ENCODE measurements at regions not wholly inside any gene's neighbourhood (a gene's known extent, or its start where the extent isn't known, plus 50 kb on each side); places are given as distances from the start of the nearest gene placed in this dataset.

GRCh38 chr7:26538216-26538615, 246.6 kb downstream of the SNX10 start:
- no peak overlapping the region for H4K8ac ChIP-seq (ENCODE audit: low read depth in 2 of 2, low read length in 2 of 2)
- no peak for ATAC-seq (ENCODE audit: low read depth)
- dilution Hi-C loops (cut with HindIII; ENCODE audit: low sequenced_read_pairs, unreplicated experiment): no loop called here
- H3K18ac ChIP-seq (ENCODE audit: low read depth, low read length): no peak overlapping the region
- H2AFZ ChIP-seq (replicated peaks; ENCODE audit: low read length, poor library complexity): no peak overlapping the region
- H2BK5ac ChIP-seq (ENCODE audit: low read depth, low read length, poor library complexity, severe bottlenecking): no peak overlapping the region
- intact Hi-C loops (cut with micrococcal nuclease): no loop called here
- 100% methylated on average over 1 of the region's 7 CpGs; no CpG with 5 or more reads in 1 of the 2 experiments for WGBS, 2 experiments (ENCODE audit: extremely low coverage in 2 of 2, insufficient read length in 1 of 2)
- no peak overlapping the region for H2BK120ac ChIP-seq (ENCODE audit: low read depth, low read length)
- in situ Hi-C loops (cut with MboI; ENCODE audit: low sequenced_read_pairs): no loop called here
- no peak overlapping the region for H3K27ac ChIP-seq (ENCODE audit: insufficient read depth, low read length)
- no peaks in the 10 kb centered on the region for H3K79me1 ChIP-seq (ENCODE audit: low read depth in 1 of 2, low read length in 2 of 2)
- H3K9me1 ChIP-seq (ENCODE audit: insufficient read depth, low read length): no peaks in the 10 kb centered on the region
- H3K9ac ChIP-seq (ENCODE audit: low read depth, low read length): no peak overlapping the region
- no peak for DNase-seq
- H2BK15ac ChIP-seq (ENCODE audit: low read depth, low read length): no peak overlapping the region
- H3K4ac ChIP-seq (ENCODE audit: low read depth, low read length): no peak overlapping the region
- H3K14ac ChIP-seq (replicated peaks; ENCODE audit: low read depth, low read length): no peak overlapping the region
- H3K4me2 ChIP-seq (ENCODE audit: low read depth, low read length): no peak overlapping the region
- H3K36me3 ChIP-seq (ENCODE audit: control insufficient read depth, insufficient read depth, low read length): no peaks in the 10 kb centered on the region
- no peak overlapping the region for H2AK5ac ChIP-seq (ENCODE audit: low read depth, low read length)
- H3K9me3 ChIP-seq (ENCODE audit: control insufficient read depth, insufficient read depth, low read length): no peaks in the 10 kb centered on the region
- H3K27me3 ChIP-seq (ENCODE audit: control insufficient read depth, insufficient read depth, low read length): peaks cover 6% of the 10 kb centered on the region
- H4K20me1 ChIP-seq (ENCODE audit: insufficient read depth, low read length): no peaks in the 10 kb centered on the region
- no peak overlapping the region for H4K5ac ChIP-seq (ENCODE audit: low read depth, low read length)
- no peak for TF ChIP-seq MAFK (IDR thresholded peaks at IDR 0.05; ENCODE audit: low read depth, low read length)
- no peak for TF ChIP-seq ELK1 (IDR thresholded peaks at IDR 0.05; ENCODE audit: borderline replicate concordance, low read depth, low read length)
- TF ChIP-seq FOS (IDR thresholded peaks at IDR 0.05; ENCODE audit: low read depth, low read length): no peak
- no peak for TF ChIP-seq POLR2A (IDR thresholded peaks at IDR 0.05; ENCODE audit: low read depth, low read length)
- TF ChIP-seq RFX5 (IDR thresholded peaks at IDR 0.05; ENCODE audit: low read depth, low read length): no peak
- no peak for TF ChIP-seq RCOR1 (IDR thresholded peaks at IDR 0.05; ENCODE audit: insufficient replicate concordance, low read length)
- no peak for TF ChIP-seq CTCF (conservative IDR thresholded peaks at IDR 0.05; ENCODE audit: low read depth, low read length)
- TF ChIP-seq CEBPB (IDR thresholded peaks at IDR 0.05; ENCODE audit: low read depth, low read length): no peak
- TF ChIP-seq RAD21 (IDR thresholded peaks at IDR 0.05; ENCODE audit: low read length): no peak
- no peak for TF ChIP-seq USF2 (IDR thresholded peaks at IDR 0.05; ENCODE audit: low read depth, low read length)
- TF ChIP-seq BHLHE40 (IDR thresholded peaks at IDR 0.05; ENCODE audit: low read depth, low read length): no peak
- no peak for TF ChIP-seq SMC3 (IDR thresholded peaks at IDR 0.05; ENCODE audit: low read depth, low read length)
- no peak for TF ChIP-seq NFE2L2 (IDR thresholded peaks at IDR 0.05; ENCODE audit: low read depth, low read length)
- no peak for TF ChIP-seq MAZ (IDR thresholded peaks at IDR 0.05; ENCODE audit: borderline replicate concordance, low read depth, low read length)
- no peak for TF ChIP-seq CHD1 (IDR thresholded peaks at IDR 0.05; ENCODE audit: low read depth, low read length)
- TF ChIP-seq MXI1 (IDR thresholded peaks at IDR 0.05; ENCODE audit: borderline replicate concordance, low read depth, low read length): no peak
- no peak overlapping the region for H3K4me3 ChIP-seq (ENCODE audit: insufficient read depth, low read depth, low read length)
- no peak overlapping the region for H2AK9ac ChIP-seq (replicated peaks; ENCODE audit: low read depth, low read length, poor library complexity)
- no peaks in the 10 kb centered on the region for H3K4me1 ChIP-seq (ENCODE audit: control insufficient read depth, insufficient read depth, low read length)
- H3K56ac ChIP-seq (ENCODE audit: extremely low read depth, insufficient read depth, low read length): no peak overlapping the region
- CTCF ChIA-PET: no interaction called here
- no peak overlapping the region for H2BK20ac ChIP-seq (ENCODE audit: low read depth, low read length)
- POLR2A ChIA-PET (ENCODE audit: unreplicated experiment): no interaction called here
- no TSS peak for BruUV-seq (replicated peaks)
- H4K91ac ChIP-seq (ENCODE audit: insufficient read depth, low read depth, low read length): no peak overlapping the region
- H3K23ac ChIP-seq (ENCODE audit: low read depth, low read length): no peak overlapping the region
